ENCODE measurements at regions not wholly inside any gene's neighbourhood (a gene's known extent, or its start where the extent isn't known, plus 50 kb on each side); places are given as distances from the start of the nearest gene placed in this dataset.

DNA sequence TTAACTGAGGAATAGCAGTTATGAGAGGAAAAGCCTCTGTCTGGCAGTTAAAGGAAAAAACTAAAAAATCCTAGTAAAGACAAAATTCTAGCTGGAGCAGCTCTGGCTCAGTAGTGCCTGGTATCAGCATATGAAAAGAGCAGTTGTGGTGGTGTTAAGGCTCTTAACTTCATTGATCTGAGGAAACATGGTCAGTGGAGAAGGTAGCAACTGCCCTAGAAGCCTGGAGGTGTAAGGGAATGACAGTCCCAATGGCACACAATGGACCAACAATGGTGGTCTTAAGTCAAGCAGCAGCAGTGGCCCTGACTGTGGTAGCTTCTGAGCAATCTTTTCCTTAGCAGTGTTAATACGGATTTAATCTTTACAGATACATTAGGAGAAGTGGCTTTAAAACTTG, 189.6 kb upstream of the POF1B start:
- ATAC-seq (no peak), DNase-seq (ENCODE audit: low read depth, low spot score) (no peak)
- in situ Hi-C loops (cut with HindIII; ENCODE audit: low pct_unique_long_range_greater_than_20kb, low sequenced_read_pairs): no loop called here
- TF ChIP-seq POLR2AphosphoS5 (IDR thresholded peaks at IDR 0.05; ENCODE audit: low read depth, low read length) (no peak), SIN3A (IDR thresholded peaks at IDR 0.05; ENCODE audit: borderline replicate concordance, insufficient read depth, low read depth, low read length) (no peak), TCF7L2 (IDR thresholded peaks at IDR 0.05; ENCODE audit: low read depth, low read length) (no peak), CTCF (IDR thresholded peaks at IDR 0.05) (no peak), REST (IDR thresholded peaks at IDR 0.05; ENCODE audit: insufficient read depth in 1 of 2, low read depth in 2 of 2, low read length in 1 of 2) (no peak)
- ChIA-PET POLR2A (no interaction called here), CTCF (no interaction called here)
- H3K36me3 ChIP-seq (ENCODE audit: control insufficient read depth, insufficient read depth, low read length): no peaks in the 10 kb centered on the region
- H3K4me3 ChIP-seq (ENCODE audit: low read depth in 2 of 2, low read length in 2 of 2): no peak overlapping the region
- no peaks in the 10 kb centered on the region for H3K9me3 ChIP-seq (ENCODE audit: control insufficient read depth, insufficient read depth, low read depth, low read length)
- H3K27ac ChIP-seq (ENCODE audit: low read length): no peak overlapping the region
- BruUV-seq (replicated peaks): no TSS peak
- H3K4me1 ChIP-seq (ENCODE audit: control insufficient read depth, insufficient read depth, low read length): no peaks in the 10 kb centered on the region
- intact Hi-C loops (cut with micrococcal nuclease; ENCODE audit: unreplicated experiment): no loop called here
- H3K27me3 ChIP-seq (ENCODE audit: control insufficient read depth, insufficient read depth, low read length): no peaks in the 10 kb centered on the region

GRCh38 chrX:85561231-85561630, 181.8 kb upstream of the POF1B start:
- DNase-seq (ENCODE audit: low read depth, low spot score) (no peak), ATAC-seq (no peak)
- ChIA-PET POLR2A (no interaction called here), CTCF (no interaction called here)
- Histone ChIP-seq H3K4me3 (ENCODE audit: low read depth in 2 of 2, low read length in 2 of 2) (no peak overlapping the region), H3K27me3 (ENCODE audit: control insufficient read depth, insufficient read depth, low read length) (no peaks in the 10 kb centered on the region), H3K27ac (ENCODE audit: low read length) (no peak overlapping the region), H3K4me1 (ENCODE audit: control insufficient read depth, insufficient read depth, low read length) (no peaks in the 10 kb centered on the region), H3K36me3 (ENCODE audit: control insufficient read depth, insufficient read depth, low read length) (no peaks in the 10 kb centered on the region), H3K9me3 (ENCODE audit: control insufficient read depth, insufficient read depth, low read depth, low read length) (no peaks in the 10 kb centered on the region)
- intact Hi-C loops (cut with micrococcal nuclease; ENCODE audit: unreplicated experiment) (no loop called here), in situ Hi-C loops (cut with HindIII; ENCODE audit: low pct_unique_long_range_greater_than_20kb, low sequenced_read_pairs) (no loop called here)
- TF ChIP-seq TCF7L2 (IDR thresholded peaks at IDR 0.05; ENCODE audit: low read depth, low read length): no peak
- no peak for TF ChIP-seq SIN3A (IDR thresholded peaks at IDR 0.05; ENCODE audit: borderline replicate concordance, insufficient read depth, low read depth, low read length)
- TF ChIP-seq REST (IDR thresholded peaks at IDR 0.05; ENCODE audit: insufficient read depth in 1 of 2, low read depth in 2 of 2, low read length in 1 of 2): no peak
- TF ChIP-seq CTCF (IDR thresholded peaks at IDR 0.05): no peak
- no peak for TF ChIP-seq POLR2AphosphoS5 (IDR thresholded peaks at IDR 0.05; ENCODE audit: low read depth, low read length)
- BruUV-seq (replicated peaks): no TSS peak
